ENCODE measurements at regions not wholly inside any gene's neighbourhood (a gene's known extent, or its start where the extent isn't known, plus 50 kb on each side); places are given as distances from the start of the nearest gene placed in this dataset.

- TF ChIP-seq GATA3 (IDR thresholded peaks at IDR 0.05; ENCODE audit: low read depth, low read length) = no peak
- TF ChIP-seq GATA2 (IDR thresholded peaks at IDR 0.05; ENCODE audit: low read depth, low read length) = no peak
Measured at GRCh38 chr12:67716817-67717216, 68.3 kb downstream of the DYRK2 start.

- TF ChIP-seq GATA2 (IDR thresholded peaks at IDR 0.05; ENCODE audit: low read depth, low read length) (no peak), GATA3 (IDR thresholded peaks at IDR 0.05; ENCODE audit: low read depth, low read length) (no peak)
Measured at GRCh38 chr12:67720351-67720856, 71.9 kb downstream of the DYRK2 start.

- no peak for TF ChIP-seq GATA2 (IDR thresholded peaks at IDR 0.05; ENCODE audit: low read depth, low read length)
- TF ChIP-seq GATA3 (IDR thresholded peaks at IDR 0.05; ENCODE audit: low read depth, low read length) = no peak
Measured at GRCh38 chr12:67721248-67721647, 72.7 kb downstream of the DYRK2 start.

GRCh38 chr12:67722296-67722695 is 73.8 kb downstream of the DYRK2 start:
- TF ChIP-seq GATA3 (IDR thresholded peaks at IDR 0.05; ENCODE audit: low read depth, low read length) = no peak
- TF ChIP-seq GATA2 (IDR thresholded peaks at IDR 0.05; ENCODE audit: low read depth, low read length) = no peak

GRCh38 chr12:67726868-67727267 is 78.3 kb downstream of the DYRK2 start:
- TF ChIP-seq GATA3 (IDR thresholded peaks at IDR 0.05; ENCODE audit: low read depth, low read length) = no peak
- TF ChIP-seq GATA2 (IDR thresholded peaks at IDR 0.05; ENCODE audit: low read depth, low read length) = peak; percentile 59

- peak; percentile 86 for TF ChIP-seq GATA3 (IDR thresholded peaks at IDR 0.05; ENCODE audit: low read depth, low read length)
- TF ChIP-seq GATA2 (IDR thresholded peaks at IDR 0.05; ENCODE audit: low read depth, low read length) = peak; percentile 70
Measured at GRCh38 chr12:67727702-67728666, 79.4 kb downstream of the DYRK2 start.

GRCh38 chr12:67732857-67733256 is 84.3 kb downstream of the DYRK2 start:
- no peak for TF ChIP-seq GATA2 (IDR thresholded peaks at IDR 0.05; ENCODE audit: low read depth, low read length)
- no peak for TF ChIP-seq GATA3 (IDR thresholded peaks at IDR 0.05; ENCODE audit: low read depth, low read length)

- TF ChIP-seq GATA2 (IDR thresholded peaks at IDR 0.05; ENCODE audit: low read depth, low read length) (no peak), GATA3 (IDR thresholded peaks at IDR 0.05; ENCODE audit: low read depth, low read length) (no peak)
Measured at GRCh38 chr12:67735868-67736267, 87.3 kb downstream of the DYRK2 start.

- TF ChIP-seq GATA2 (IDR thresholded peaks at IDR 0.05; ENCODE audit: low read depth, low read length) (no peak), GATA3 (IDR thresholded peaks at IDR 0.05; ENCODE audit: low read depth, low read length) (no peak)
Measured at GRCh38 chr12:67740711-67741110, 92.2 kb downstream of the DYRK2 start.

- no peak for TF ChIP-seq GATA2 (IDR thresholded peaks at IDR 0.05; ENCODE audit: low read depth, low read length)
- TF ChIP-seq GATA3 (IDR thresholded peaks at IDR 0.05; ENCODE audit: low read depth, low read length) = no peak
Measured at GRCh38 chr12:67741270-67741669, 92.7 kb downstream of the DYRK2 start.

GRCh38 chr12:67742461-67742860 is 93.9 kb downstream of the DYRK2 start:
- no peak for TF ChIP-seq GATA2 (IDR thresholded peaks at IDR 0.05; ENCODE audit: low read depth, low read length)
- TF ChIP-seq GATA3 (IDR thresholded peaks at IDR 0.05; ENCODE audit: low read depth, low read length) = no peak

- no peak for TF ChIP-seq GATA3 (IDR thresholded peaks at IDR 0.05; ENCODE audit: low read depth, low read length)
- no peak for TF ChIP-seq GATA2 (IDR thresholded peaks at IDR 0.05; ENCODE audit: low read depth, low read length)
Measured at GRCh38 chr12:67747869-67748742, 99.6 kb downstream of the DYRK2 start.

- TF ChIP-seq GATA2 (IDR thresholded peaks at IDR 0.05; ENCODE audit: low read depth, low read length) = no peak
- TF ChIP-seq GATA3 (IDR thresholded peaks at IDR 0.05; ENCODE audit: low read depth, low read length) = no peak
Measured at GRCh38 chr12:67748743-67749040, 100.1 kb downstream of the DYRK2 start.

- TF ChIP-seq GATA2 (IDR thresholded peaks at IDR 0.05; ENCODE audit: low read depth, low read length) (no peak), GATA3 (IDR thresholded peaks at IDR 0.05; ENCODE audit: low read depth, low read length) (no peak)
Measured at GRCh38 chr12:67750513-67751183, 102.1 kb downstream of the DYRK2 start.

Data from SH-SY5Y (cell line).